ENCODE measurements at regions not wholly inside any gene's neighbourhood (a gene's known extent, or its start where the extent isn't known, plus 50 kb on each side); places are given as distances from the start of the nearest gene placed in this dataset.

DNA sequence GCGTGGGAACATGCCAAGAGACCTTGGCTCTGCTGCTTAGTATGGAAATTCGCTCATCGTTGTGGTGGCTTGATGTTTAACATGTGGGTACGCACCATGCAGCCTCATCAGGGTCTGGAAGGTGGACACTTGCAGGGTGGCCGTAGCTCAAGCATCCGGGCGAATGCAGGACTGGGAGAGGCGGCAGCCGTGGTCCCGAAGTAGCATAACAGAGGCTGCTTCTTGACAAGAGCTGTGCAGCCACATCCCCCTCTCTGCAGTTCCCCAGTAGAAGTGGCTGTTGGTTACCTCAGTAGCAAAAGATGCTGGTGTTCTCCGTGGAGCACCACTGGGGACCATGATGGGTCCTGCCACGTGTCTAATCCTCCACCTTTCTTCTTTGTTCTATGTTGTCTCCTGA, 195.0 kb downstream of the THBS2 start:
- Mint-ChIP-seq H3K9me3 (ENCODE audit: unreplicated experiment) (no peaks in the 10 kb centered on the region), H3K36me3 (ENCODE audit: insufficient read depth, unreplicated experiment) (no peaks in the 10 kb centered on the region), H3K27ac (ENCODE audit: unreplicated experiment) (no peak overlapping the region), H3K4me1 (ENCODE audit: low read depth, unreplicated experiment) (no peaks in the 10 kb centered on the region), H3K27me3 (ENCODE audit: insufficient read depth, unreplicated experiment) (peaks cover 5% of the 10 kb centered on the region), H3K4me3 (ENCODE audit: unreplicated experiment) (no peak overlapping the region)
- H3K4me1 ChIP-seq: no peaks in the 10 kb centered on the region
- TF ChIP-seq, protein P1, sequence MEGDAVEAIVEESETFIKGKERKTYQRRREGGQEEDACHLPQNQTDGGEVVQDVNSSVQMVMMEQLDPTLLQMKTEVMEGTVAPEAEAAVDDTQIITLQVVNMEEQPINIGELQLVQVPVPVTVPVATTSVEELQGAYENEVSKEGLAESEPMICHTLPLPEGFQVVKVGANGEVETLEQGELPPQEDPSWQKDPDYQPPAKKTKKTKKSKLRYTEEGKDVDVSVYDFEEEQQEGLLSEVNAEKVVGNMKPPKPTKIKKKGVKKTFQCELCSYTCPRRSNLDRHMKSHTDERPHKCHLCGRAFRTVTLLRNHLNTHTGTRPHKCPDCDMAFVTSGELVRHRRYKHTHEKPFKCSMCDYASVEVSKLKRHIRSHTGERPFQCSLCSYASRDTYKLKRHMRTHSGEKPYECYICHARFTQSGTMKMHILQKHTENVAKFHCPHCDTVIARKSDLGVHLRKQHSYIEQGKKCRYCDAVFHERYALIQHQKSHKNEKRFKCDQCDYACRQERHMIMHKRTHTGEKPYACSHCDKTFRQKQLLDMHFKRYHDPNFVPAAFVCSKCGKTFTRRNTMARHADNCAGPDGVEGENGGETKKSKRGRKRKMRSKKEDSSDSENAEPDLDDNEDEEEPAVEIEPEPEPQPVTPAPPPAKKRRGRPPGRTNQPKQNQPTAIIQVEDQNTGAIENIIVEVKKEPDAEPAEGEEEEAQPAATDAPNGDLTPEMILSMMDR (IDR thresholded peaks at IDR 0.05; ENCODE audit: insufficient read depth in 1 of 2, low read depth in 1 of 2, low read length in 1 of 2, severe bottlenecking in 1 of 2, unreplicated experiment in 1 of 2): no peak
- H3K36me3 ChIP-seq (ENCODE audit: control insufficient read depth, insufficient read depth, low read length): no peaks in the 10 kb centered on the region
- ChIA-PET POLR2A (no interaction called here), CTCF (no interaction called here)
- no peak overlapping the region for H3K4me3 ChIP-seq (ENCODE audit: low read depth, low read length)
- H3K27me3 ChIP-seq (replicated peaks; ENCODE audit: control insufficient read depth, insufficient read depth, low read length): no peaks in the 10 kb centered on the region; the same call in 1 of the 2 replicates
- no peaks in the 10 kb centered on the region for H3K9me3 ChIP-seq
- BruUV-seq (replicated peaks): no TSS peak
- intact Hi-C loops (cut with micrococcal nuclease; ENCODE audit: unreplicated experiment): no loop called here
- DNase-seq: no peak

DNA sequence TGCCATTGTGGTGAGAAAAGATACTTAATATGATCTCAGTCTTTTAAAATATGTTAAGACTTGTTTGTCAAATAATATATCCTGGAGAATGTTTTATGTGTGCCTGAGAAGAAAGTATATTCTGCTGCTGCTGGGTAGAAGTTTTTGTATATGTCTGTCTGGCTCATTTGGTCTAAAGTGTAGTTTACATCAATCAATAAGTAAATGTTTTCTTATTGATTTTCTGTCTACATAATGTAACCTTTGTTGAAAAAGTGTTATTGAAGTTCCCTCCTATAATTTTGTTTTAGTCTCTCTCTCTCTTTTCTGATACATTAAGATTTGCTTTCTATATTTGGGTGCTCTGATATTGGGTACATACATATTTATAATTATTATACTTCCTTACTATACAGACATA, 201.2 kb downstream of the THBS2 start:
- intact Hi-C loops (cut with micrococcal nuclease; ENCODE audit: unreplicated experiment): no loop called here
- no peak overlapping the region for H3K27ac Mint-ChIP-seq (ENCODE audit: unreplicated experiment)
- H3K36me3 Mint-ChIP-seq (ENCODE audit: insufficient read depth, unreplicated experiment): no peaks in the 10 kb centered on the region
- no peak overlapping the region for H3K4me3 Mint-ChIP-seq (ENCODE audit: unreplicated experiment)
- no peaks in the 10 kb centered on the region for H3K4me1 ChIP-seq
- no TSS peak for BruUV-seq (replicated peaks)
- TF ChIP-seq, protein P1 (IDR thresholded peaks at IDR 0.05; ENCODE audit: insufficient read depth in 1 of 2, low read depth in 1 of 2, low read length in 1 of 2, severe bottlenecking in 1 of 2, unreplicated experiment in 1 of 2): no peak
- H3K4me3 ChIP-seq (ENCODE audit: low read depth, low read length): no peak overlapping the region
- H3K36me3 ChIP-seq (ENCODE audit: control insufficient read depth, insufficient read depth, low read length): no peaks in the 10 kb centered on the region
- no peaks in the 10 kb centered on the region for H3K4me1 Mint-ChIP-seq (ENCODE audit: low read depth, unreplicated experiment)
- DNase-seq: no peak
- no peaks in the 10 kb centered on the region for H3K9me3 ChIP-seq
- H3K27me3 ChIP-seq (replicated peaks; ENCODE audit: control insufficient read depth, insufficient read depth, low read length): no peaks in the 10 kb centered on the region
- H3K27me3 Mint-ChIP-seq (ENCODE audit: insufficient read depth, unreplicated experiment): peaks cover 8% of the 10 kb centered on the region
- no peaks in the 10 kb centered on the region for H3K9me3 Mint-ChIP-seq (ENCODE audit: unreplicated experiment)
- ChIA-PET CTCF (no interaction called here), POLR2A (no interaction called here)

DNA sequence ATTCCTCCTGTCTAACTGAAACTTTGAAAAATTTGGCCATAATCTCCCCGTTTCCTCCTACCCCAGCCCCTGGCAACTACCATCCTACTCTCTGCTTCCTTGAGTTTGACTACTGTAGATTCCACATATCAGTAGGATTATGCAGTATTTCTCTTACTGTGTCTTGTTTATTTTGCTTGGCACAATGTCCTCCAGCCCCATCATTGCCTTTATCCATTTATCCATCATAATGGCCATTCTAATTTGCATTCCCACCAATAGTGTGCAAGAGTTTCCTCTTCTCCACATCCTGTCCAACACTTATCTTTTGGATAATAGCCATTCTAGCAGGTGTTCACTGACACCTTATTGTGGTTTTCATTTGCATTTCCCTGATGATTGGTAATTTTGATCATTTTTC, 202.3 kb downstream of the THBS2 start:
- H3K4me3 Mint-ChIP-seq (ENCODE audit: unreplicated experiment): no peak overlapping the region
- intact Hi-C loops (cut with micrococcal nuclease; ENCODE audit: unreplicated experiment): no loop called here
- TF ChIP-seq, protein P1 (IDR thresholded peaks at IDR 0.05; ENCODE audit: insufficient read depth in 1 of 2, low read depth in 1 of 2, low read length in 1 of 2, severe bottlenecking in 1 of 2, unreplicated experiment in 1 of 2): no peak

More for the DNA sequence above, 202.3 kb downstream of the THBS2 start:
- Histone ChIP-seq H3K9me3 (no peaks in the 10 kb centered on the region), H3K36me3 (ENCODE audit: control insufficient read depth, insufficient read depth, low read length) (no peaks in the 10 kb centered on the region), H3K4me3 (ENCODE audit: low read depth, low read length) (no peak overlapping the region), H3K27me3 (replicated peaks; ENCODE audit: control insufficient read depth, insufficient read depth, low read length) (no peaks in the 10 kb centered on the region), H3K4me1 (no peaks in the 10 kb centered on the region)
- no peak for DNase-seq
- H3K9me3 Mint-ChIP-seq (ENCODE audit: unreplicated experiment): no peaks in the 10 kb centered on the region
- H3K27me3 Mint-ChIP-seq (ENCODE audit: insufficient read depth, unreplicated experiment): peaks cover 9% of the 10 kb centered on the region
- BruUV-seq (replicated peaks): no TSS peak
- H3K4me1 Mint-ChIP-seq (ENCODE audit: low read depth, unreplicated experiment): no peaks in the 10 kb centered on the region
- POLR2A ChIA-PET: no interaction called here
- CTCF ChIA-PET: no interaction called here
- no peaks in the 10 kb centered on the region for H3K36me3 Mint-ChIP-seq (ENCODE audit: insufficient read depth, unreplicated experiment)
- H3K27ac Mint-ChIP-seq (ENCODE audit: unreplicated experiment): no peak overlapping the region
